HG02642 (cell line): ENCODE measurements at regions not wholly inside any gene's neighbourhood (a gene's known extent, or its start where the extent isn't known, plus 50 kb on each side); places are given as distances from the start of the nearest gene placed in this dataset.

Experiments used
- ATAC-seq: cut with Tn5 transposase; IDR thresholded peaks from one replicate; pipeline ENCODE4 v1.9.1; 2021; ENCODE audit warnings: mild to moderate bottlenecking; ENCODE audit not compliant: unreplicated experiment, poor library complexity

GRCh38 chr21:25385911-25386474, 221.3 kb downstream of the MRPL39 start:
- no peak for ATAC-seq

DNA sequence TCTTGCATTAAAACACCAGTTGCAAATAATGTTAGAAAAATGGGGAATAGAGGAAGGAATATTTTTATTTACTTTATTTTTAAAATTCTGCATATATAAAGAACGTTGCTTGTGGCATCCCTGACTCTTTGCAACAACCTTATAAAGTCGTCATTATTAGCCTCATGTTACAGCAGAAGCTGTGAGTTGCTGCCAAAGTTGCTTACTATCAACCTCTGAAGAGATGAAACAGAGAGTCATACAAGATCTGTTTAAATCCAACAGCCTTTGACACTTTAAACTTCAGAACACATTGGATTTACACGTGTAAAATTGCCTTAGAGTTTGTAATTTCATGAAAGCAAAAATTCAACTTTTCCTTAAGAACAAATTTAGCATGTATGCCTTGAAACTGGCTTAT, 221.9 kb downstream of the MRPL39 start:
- ATAC-seq, result no peak

DNA sequence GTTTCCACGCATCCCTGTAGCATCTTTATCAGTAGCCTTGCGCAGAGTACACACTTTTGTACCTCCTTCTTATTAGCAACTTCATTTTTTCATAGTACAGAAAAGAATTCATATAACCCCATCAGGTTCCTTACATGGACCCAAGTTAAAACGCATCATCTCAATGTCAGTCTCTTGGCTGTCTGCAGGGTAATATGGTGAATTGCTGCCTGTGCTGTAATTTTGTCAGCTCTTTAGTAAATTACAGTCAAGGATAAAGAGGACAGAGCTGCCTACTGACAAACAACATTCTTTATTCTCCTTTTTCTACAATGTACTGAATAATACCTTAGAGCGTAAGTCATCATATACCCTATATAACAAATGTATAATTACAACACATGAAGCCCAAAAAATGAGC, 222.5 kb downstream of the MRPL39 start:
- no peak for ATAC-seq

- ATAC-seq, result no peak
Observed at GRCh38 chr21:25383545-25383944, 223.7 kb downstream of the MRPL39 start.

GRCh38 chr21:25381936-25382452, 225.3 kb downstream of the MRPL39 start:
- ATAC-seq, result no peak

GRCh38 chr21:25375675-25376074, 231.6 kb downstream of the MRPL39 start:
- ATAC-seq, result no peak

GRCh38 chr21:25373126-25374082, 233.9 kb downstream of the MRPL39 start:
- ATAC-seq, result no peak

GRCh38 chr21:25371841-25372425, 235.3 kb downstream of the MRPL39 start:
- ATAC-seq, result no peak

GRCh38 chr21:25370311-25370744, 237.0 kb downstream of the MRPL39 start:
- no peak for ATAC-seq

GRCh38 chr21:25369524-25370300, 237.6 kb downstream of the MRPL39 start:
- no peak for ATAC-seq

DNA sequence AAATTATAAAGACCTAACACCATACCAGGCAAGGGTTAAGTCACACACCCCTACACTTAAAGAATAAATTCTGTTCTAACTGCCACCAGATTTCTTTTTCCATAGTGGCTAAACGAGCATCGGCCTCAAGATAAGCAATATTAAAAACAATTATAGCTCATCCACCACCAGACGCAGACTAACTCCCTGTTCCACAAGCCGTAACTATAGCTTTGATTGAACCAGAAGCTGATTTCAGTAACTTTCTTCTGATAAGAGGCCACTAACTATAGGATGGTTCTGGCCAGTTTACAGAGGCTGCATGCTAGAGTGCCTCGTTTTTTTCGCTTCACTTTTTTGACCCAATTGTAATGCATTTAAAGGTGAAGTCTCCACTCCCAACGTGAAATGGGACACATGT, 238.8 kb downstream of the MRPL39 start:
- ATAC-seq, result no peak

DNA sequence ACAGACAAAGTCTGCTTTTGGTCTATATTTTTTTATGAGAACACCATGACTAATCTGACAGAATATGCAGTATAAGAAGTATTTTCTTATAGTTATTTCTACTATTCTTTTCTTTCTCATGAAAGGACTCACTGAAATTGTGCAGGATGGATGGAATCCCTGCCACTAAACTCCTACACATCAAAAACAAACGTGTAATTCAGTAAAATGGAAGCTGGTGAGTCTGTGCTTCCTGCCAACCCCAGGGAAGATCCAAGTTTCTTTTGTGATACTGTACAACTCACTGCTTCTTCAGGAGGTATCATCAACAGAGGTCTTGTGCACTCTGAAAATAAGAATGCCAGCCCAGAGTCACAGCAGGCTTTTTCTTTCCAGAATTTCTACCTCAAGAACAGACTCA, 241.2 kb downstream of the MRPL39 start:
- ATAC-seq, result no peak

- ATAC-seq, result no peak
Observed at GRCh38 chr21:25362375-25363267, 244.7 kb downstream of the MRPL39 start.

- no peak for ATAC-seq
Observed at GRCh38 chr21:25361765-25362164, 245.5 kb downstream of the MRPL39 start.

GRCh38 chr21:25361097-25361496, 246.2 kb downstream of the MRPL39 start:
- ATAC-seq, result no peak

GRCh38 chr21:25360593-25360992, 246.7 kb downstream of the MRPL39 start:
- no peak for ATAC-seq

DNA sequence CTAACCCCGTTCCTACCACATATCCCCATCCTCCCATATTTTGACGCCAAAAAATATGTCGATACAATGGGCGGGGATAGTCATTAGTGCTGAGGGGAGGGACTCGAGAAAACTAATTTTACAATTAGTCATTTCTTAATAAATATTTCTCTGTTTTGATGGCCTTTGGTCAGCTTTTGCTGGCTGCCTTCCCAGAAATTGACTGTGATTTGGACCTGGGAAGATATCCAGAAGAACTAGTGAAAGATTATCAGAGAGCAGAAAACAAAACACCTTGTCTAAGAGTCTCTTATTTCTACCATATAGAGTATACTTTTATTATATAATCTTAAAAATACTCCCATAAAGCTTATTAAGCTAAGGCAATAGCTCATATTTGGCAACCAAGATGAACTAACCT, 247.6 kb downstream of the MRPL39 start:
- ATAC-seq, result no peak

GRCh38 chr21:25350056-25350455, 257.2 kb downstream of the MRPL39 start:
- no peak for ATAC-seq

DNA sequence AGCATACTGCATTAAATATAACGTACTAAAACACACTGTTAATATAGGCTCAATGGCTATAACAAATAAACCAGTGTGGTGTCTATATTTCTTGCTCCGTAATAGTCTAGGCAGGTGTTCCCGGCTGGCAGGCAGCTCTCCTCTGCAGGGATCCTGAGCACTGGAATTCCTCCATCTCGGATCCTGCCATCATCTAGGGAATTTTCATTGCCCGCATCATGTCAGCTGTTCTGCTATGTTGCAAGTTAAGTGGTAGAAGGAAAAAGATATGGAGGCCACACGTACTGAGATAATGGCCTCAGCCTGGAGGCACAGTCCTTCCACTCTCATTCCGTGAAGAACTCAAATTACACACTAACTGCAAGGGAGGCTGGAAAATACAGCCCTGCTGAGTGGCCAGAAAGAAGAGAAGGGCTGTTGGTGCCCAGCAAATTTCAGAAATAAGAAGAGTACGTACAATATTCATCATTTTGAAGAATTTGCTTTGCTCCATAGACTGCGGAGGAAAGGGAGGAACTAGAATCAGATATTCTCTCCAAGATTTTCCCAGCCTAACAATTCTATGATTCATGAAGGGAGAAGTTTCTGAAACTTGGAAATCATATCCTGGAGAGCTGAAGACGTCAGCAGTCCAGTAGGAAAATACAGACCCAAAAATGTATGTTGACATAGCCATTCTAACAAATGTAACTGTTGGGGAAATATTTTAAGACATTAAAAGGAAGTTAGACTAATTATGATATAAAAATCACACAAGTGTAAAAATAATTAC, 263.3 kb downstream of the MRPL39 start:
- ATAC-seq, result no peak
